B cell (primary cell): ENCODE measurements at regions not wholly inside any gene's neighbourhood (a gene's known extent, or its start where the extent isn't known, plus 50 kb on each side); places are given as distances from the start of the nearest gene placed in this dataset.

Experiments
- EZH2 ChIP-seq: IDR thresholded peaks from 2 replicates; pipeline ENCODE4 v1.6.1; 2012; ENCODE audit warnings: borderline replicate concordance, low read depth, mild to moderate bottlenecking, moderate library complexity, low read length; ENCODE audit not compliant: insufficient read depth, poor library complexity, severe bottlenecking
- TF ChIP-seq, protein P1 (sequence below): fragments of 200-600 bp; IDR thresholded peaks from one replicate; pipeline ENCODE4 v1.8.0; 2022; ENCODE audit warnings: antibody characterized with exemption, mild to moderate bottlenecking

DNA sequence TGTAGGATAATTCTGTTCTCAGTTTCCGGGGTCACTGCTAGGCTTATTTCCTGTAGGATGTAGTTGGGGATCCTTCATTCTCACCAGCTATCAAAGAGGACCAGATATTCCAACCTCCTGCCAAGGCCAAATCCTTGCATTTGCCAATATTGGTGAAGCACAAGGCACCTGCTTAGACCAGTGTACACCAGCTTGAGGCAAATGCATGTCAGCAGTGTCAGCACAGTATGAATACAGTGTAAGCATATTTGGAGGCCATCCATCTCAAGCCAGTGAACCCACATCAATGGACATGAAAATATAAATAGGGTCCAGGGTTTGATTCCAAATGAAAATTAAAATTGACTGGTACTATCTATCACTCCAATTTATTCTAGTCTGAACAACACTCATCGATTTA lies 88.0 kb upstream of the MAPRE2 start:
- no peak for TF ChIP-seq EZH2
- TF ChIP-seq, protein P1, sequence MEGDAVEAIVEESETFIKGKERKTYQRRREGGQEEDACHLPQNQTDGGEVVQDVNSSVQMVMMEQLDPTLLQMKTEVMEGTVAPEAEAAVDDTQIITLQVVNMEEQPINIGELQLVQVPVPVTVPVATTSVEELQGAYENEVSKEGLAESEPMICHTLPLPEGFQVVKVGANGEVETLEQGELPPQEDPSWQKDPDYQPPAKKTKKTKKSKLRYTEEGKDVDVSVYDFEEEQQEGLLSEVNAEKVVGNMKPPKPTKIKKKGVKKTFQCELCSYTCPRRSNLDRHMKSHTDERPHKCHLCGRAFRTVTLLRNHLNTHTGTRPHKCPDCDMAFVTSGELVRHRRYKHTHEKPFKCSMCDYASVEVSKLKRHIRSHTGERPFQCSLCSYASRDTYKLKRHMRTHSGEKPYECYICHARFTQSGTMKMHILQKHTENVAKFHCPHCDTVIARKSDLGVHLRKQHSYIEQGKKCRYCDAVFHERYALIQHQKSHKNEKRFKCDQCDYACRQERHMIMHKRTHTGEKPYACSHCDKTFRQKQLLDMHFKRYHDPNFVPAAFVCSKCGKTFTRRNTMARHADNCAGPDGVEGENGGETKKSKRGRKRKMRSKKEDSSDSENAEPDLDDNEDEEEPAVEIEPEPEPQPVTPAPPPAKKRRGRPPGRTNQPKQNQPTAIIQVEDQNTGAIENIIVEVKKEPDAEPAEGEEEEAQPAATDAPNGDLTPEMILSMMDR: no peak
